Endothelial cell of umbilical vein (primary cell): ENCODE measurements at regions not wholly inside any gene's neighbourhood (a gene's known extent, or its start where the extent isn't known, plus 50 kb on each side); places are given as distances from the start of the nearest gene placed in this dataset.

Experiments used
- BruUV-seq: library from RNA; stranded (reverse); fragments of 400-500 nt; replicated peaks from 2 replicates; lab custom pipeline; 2021; lab: Mats Ljungman, UMichigan
- CTCF ChIA-PET: fragments of 300-600, 350-600 bp; sonication (Branson Sonifier 250); formaldehyde crosslinking; loops from one replicate; lab custom pipeline; 2021; ENCODE audit warnings: antibody characterized with exemption, inconsistent platforms; lab: Charles Lee
- POLR2A ChIA-PET: fragments of 300-600, 350-600 bp; sonication (Branson Sonifier 250); formaldehyde crosslinking; loops from one replicate; lab custom pipeline; 2021; ENCODE audit warnings: antibody characterized with exemption, inconsistent platforms; lab: Charles Lee
- DNase-seq: peaks from one replicate; pipeline ENCODE4 v3.0.0-alpha.2; 2011; ENCODE audit warnings: low read depth, low spot score
- FAIRE-seq: peaks from 2 replicates; lab custom pipeline; 2011; peaks lifted over from hg19 to GRCh38; lab: Jason Lieb, UNC
- H2AFZ ChIP-seq: 2 replicates; pipeline ENCODE4 v1.6.0; 2012; ENCODE audit warnings: low read depth, low read length, control low read depth, inconsistent platforms
- H3K27ac ChIP-seq: 2 replicates; pipeline ENCODE4 v1.5.1; 2011; ENCODE audit warnings: low read depth, mild to moderate bottlenecking, control low read depth, low read length, moderate library complexity; ENCODE audit not compliant: insufficient read depth
- H3K27me3 ChIP-seq, 2 experiments: 2 replicates each; pipeline versions ENCODE4 v1.6.0 to v1.6.1; 2011; ENCODE audit warnings: low read length in 2 of 2, mixed read lengths in 1 of 2; ENCODE audit not compliant: control insufficient read depth in 2 of 2, insufficient read depth in 2 of 2
- H3K36me3 ChIP-seq, 2 experiments: 2 replicates in 1 of 2; 3 replicates in 1 of 2; pipeline ENCODE4 v1.5.1; 2011; ENCODE audit warnings: low read length in 2 of 2, mild to moderate bottlenecking in 1 of 2, moderate library complexity in 1 of 2; ENCODE audit not compliant: control insufficient read depth in 2 of 2, insufficient read depth in 2 of 2; ENCODE audit errors: extremely low read depth in 1 of 2
- H3K4me1 ChIP-seq: 3 replicates; pipeline ENCODE4 v1.5.1; 2011; ENCODE audit warnings: mild to moderate bottlenecking, low read length; ENCODE audit not compliant: control insufficient read depth, insufficient read depth; ENCODE audit errors: extremely low read depth
- H3K4me2 ChIP-seq: 2 replicates; pipeline ENCODE4 v1.6.1; 2011; ENCODE audit warnings: low read length, control low read depth, mixed read lengths; ENCODE audit not compliant: insufficient read depth
- H3K4me3 ChIP-seq, 3 experiments: fragments of 200-600 bp in 1 of 3; sonication (generic), shearing (Covaris generic) in 1 of 3; replicated peaks in 1 of 3; 2 replicates each; pipeline ENCODE4 v1.5.1; 2011 to 2016; ENCODE audit warnings: control low read depth in 3 of 3, low read length in 3 of 3, mild to moderate bottlenecking in 2 of 3, inconsistent platforms in 1 of 3, low read depth in 1 of 3, moderate library complexity in 1 of 3; ENCODE audit not compliant: insufficient read depth in 1 of 3
- H3K79me2 ChIP-seq: 2 replicates; pipeline ENCODE4 v1.6.0; 2012; ENCODE audit warnings: low read length, inconsistent platforms; ENCODE audit not compliant: control insufficient read depth, insufficient read depth
- H3K9ac ChIP-seq: replicated peaks from 2 replicates; pipeline ENCODE3; 2011; ENCODE audit warnings: low read length, control low read depth; ENCODE audit not compliant: insufficient read depth; ENCODE audit errors: extremely low read depth
- H3K9me1 ChIP-seq: replicated peaks from 3 replicates; pipeline ENCODE4 v1.6.0; 2011; ENCODE audit warnings: mild to moderate bottlenecking, low read length; ENCODE audit not compliant: control insufficient read depth, insufficient read depth; ENCODE audit errors: extremely low read depth
- H3K9me3 ChIP-seq: replicated peaks from 2 replicates; pipeline ENCODE4 v1.5.1; 2012; ENCODE audit warnings: low read length, inconsistent platforms; ENCODE audit not compliant: control insufficient read depth, insufficient read depth
- H4K20me1 ChIP-seq: replicated peaks from 2 replicates; pipeline ENCODE3; 2011; ENCODE audit warnings: mild to moderate bottlenecking, low read length; ENCODE audit not compliant: control insufficient read depth, insufficient read depth; ENCODE audit errors: extremely low read depth
- EZH2 ChIP-seq: IDR thresholded peaks from 2 replicates; pipeline ENCODE4 v1.6.1; 2012; ENCODE audit warnings: borderline replicate concordance, low read depth, mild to moderate bottlenecking, moderate library complexity, low read length, inconsistent platforms; ENCODE audit not compliant: severe bottlenecking
- FOS ChIP-seq: IDR thresholded peaks from 2 replicates; pipeline ENCODE4 v1.6.1; 2011; ENCODE audit warnings: mild to moderate bottlenecking, low read length, moderate library complexity, borderline replicate concordance; ENCODE audit not compliant: insufficient read depth
- GATA2 ChIP-seq: IDR thresholded peaks from 2 replicates; pipeline ENCODE4 v1.7.0; 2011; ENCODE audit warnings: low read depth, mild to moderate bottlenecking, moderate library complexity, mixed read lengths, low read length; ENCODE audit not compliant: insufficient read length, insufficient read depth
- JUN ChIP-seq: IDR thresholded peaks from 2 replicates; pipeline ENCODE4 v1.6.1; 2011; ENCODE audit warnings: borderline replicate concordance, low read depth; ENCODE audit not compliant: insufficient read length, insufficient read depth
- MYC ChIP-seq: IDR thresholded peaks from one replicate; pipeline ENCODE4 v1.6.1; 2011; ENCODE audit warnings: mild to moderate bottlenecking, low read depth, low read length
- POLR2A ChIP-seq: IDR thresholded peaks from 2 replicates; pipeline ENCODE4 v1.6.1; 2012; ENCODE audit warnings: low read depth, mild to moderate bottlenecking, control low read depth, low read length
- POLR2AphosphoS5 ChIP-seq: IDR thresholded peaks from 2 replicates; pipeline ENCODE4 v1.6.1; 2012; ENCODE audit warnings: low read depth, mild to moderate bottlenecking, control low read depth, low read length, moderate library complexity; ENCODE audit not compliant: insufficient read depth
- dilution Hi-C: fragments of 300-500 bp; cut with MboI; formaldehyde crosslinking; loops from one replicate; pipeline ENCODE4 v1.15.0; 2019; ENCODE audit warnings: low sequenced_read_pairs; ENCODE audit not compliant: extremely low pct_ligation_motif_present
- intact Hi-C: fragments of 100-400 bp; cut with micrococcal nuclease; formaldehyde crosslinking; loops from one replicate; pipeline ENCODE4 v1.10.0; 2022
- TF ChIP-seq, protein P1 (sequence below), 2 donors: IDR thresholded peaks; 1 replicate in 1 of 2; 2 replicates in 1 of 2; pipeline ENCODE4 v1.5.1; 2011; ENCODE audit warnings: low read length in 2 of 2, mild to moderate bottlenecking in 2 of 2, moderate library complexity in 2 of 2, control low read depth in 1 of 2, inconsistent platforms in 1 of 2, low read depth in 1 of 2; ENCODE audit not compliant: insufficient read depth in 1 of 2; ENCODE audit errors: extremely low read depth in 1 of 2
- TF ChIP-seq, protein P2 (sequence below): IDR thresholded peaks from 2 replicates; pipeline ENCODE4 v1.6.1; 2011; ENCODE audit not compliant: insufficient read depth, insufficient read length

DNA sequence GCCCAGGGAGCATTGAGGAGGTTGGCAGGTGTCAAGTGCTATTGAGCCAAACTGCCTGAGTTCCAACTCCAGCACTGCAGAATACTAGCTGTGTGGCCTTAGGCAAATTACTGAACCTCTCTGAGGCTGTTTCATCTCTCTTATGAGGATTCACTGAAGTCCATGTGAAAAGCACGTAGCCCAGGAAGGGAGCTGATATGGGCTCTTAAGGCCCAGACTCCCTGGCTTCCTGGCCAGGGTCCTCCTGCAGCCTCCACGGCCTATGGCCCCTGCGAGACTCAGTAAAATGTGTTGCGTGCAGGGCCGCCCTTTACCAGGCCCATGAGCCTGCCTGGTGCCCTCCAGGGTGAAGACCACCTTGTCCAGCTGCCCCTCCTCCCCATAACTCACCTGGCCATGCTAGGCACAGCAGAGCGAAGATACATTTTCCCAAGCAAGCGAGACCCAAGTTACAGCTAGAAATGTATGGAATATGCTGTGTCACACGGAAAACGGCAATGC, 133.7 kb upstream of the TNRC6C start:
- Histone ChIP-seq H3K27me3 (no peaks in the 10 kb centered on the region), H2AFZ (no peak overlapping the region), H4K20me1 (no peaks in the 10 kb centered on the region), H3K27ac (no peak overlapping the region), H3K9ac (no peak overlapping the region), H3K9me3 (no peaks in the 10 kb centered on the region), H3K9me1 (no peaks in the 10 kb centered on the region), H3K36me3 (no peaks in the 10 kb centered on the region), H3K79me2 (no peaks in the 10 kb centered on the region), H3K4me3 (no peak overlapping the region), H3K4me1 (peaks cover 4% of the 10 kb centered on the region), H3K4me2 (no peak overlapping the region)
- CTCF ChIA-PET: interaction anchor here (1.2 kb wide), 1 partner anchor 9 kb away, joined by 4 read pairs; no protein-coding TSS in a partner anchor
- dilution Hi-C loops: no loop called here
- POLR2A ChIA-PET: no interaction called here
- FAIRE-seq (no peak), DNase-seq (no peak)
- no TSS peak for BruUV-seq
- intact Hi-C loops: no loop called here
- TF ChIP-seq, protein P1, sequence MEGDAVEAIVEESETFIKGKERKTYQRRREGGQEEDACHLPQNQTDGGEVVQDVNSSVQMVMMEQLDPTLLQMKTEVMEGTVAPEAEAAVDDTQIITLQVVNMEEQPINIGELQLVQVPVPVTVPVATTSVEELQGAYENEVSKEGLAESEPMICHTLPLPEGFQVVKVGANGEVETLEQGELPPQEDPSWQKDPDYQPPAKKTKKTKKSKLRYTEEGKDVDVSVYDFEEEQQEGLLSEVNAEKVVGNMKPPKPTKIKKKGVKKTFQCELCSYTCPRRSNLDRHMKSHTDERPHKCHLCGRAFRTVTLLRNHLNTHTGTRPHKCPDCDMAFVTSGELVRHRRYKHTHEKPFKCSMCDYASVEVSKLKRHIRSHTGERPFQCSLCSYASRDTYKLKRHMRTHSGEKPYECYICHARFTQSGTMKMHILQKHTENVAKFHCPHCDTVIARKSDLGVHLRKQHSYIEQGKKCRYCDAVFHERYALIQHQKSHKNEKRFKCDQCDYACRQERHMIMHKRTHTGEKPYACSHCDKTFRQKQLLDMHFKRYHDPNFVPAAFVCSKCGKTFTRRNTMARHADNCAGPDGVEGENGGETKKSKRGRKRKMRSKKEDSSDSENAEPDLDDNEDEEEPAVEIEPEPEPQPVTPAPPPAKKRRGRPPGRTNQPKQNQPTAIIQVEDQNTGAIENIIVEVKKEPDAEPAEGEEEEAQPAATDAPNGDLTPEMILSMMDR (IDR thresholded peaks at IDR 0.05; ENCODE audit: extremely low read depth in 1 of 2, insufficient read depth in 1 of 2, low read depth in 1 of 2, low read length in 2 of 2): no peak
- TF ChIP-seq, protein P2, sequence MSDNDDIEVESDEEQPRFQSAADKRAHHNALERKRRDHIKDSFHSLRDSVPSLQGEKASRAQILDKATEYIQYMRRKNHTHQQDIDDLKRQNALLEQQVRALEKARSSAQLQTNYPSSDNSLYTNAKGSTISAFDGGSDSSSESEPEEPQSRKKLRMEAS: no peak
- TF ChIP-seq JUN (no peak), POLR2AphosphoS5 (no peak), EZH2 (no peak), GATA2 (no peak), FOS (no peak), MYC (no peak), POLR2A (no peak)
